Fibroblast of villous mesenchyme (primary cell): ENCODE measurements at regions not wholly inside any gene's neighbourhood (a gene's known extent, or its start where the extent isn't known, plus 50 kb on each side); places are given as distances from the start of the nearest gene placed in this dataset. TPM values are rescaled to one million over a fixed set of nuclear protein-coding genes. Genes with fewer than 3 reads are reported as not detected.
A peak's percentile ranks its signal among the peaks of the same experiment; 100 is the strongest.

Experiments used
- DNase-seq: peaks from one replicate; pipeline ENCODE4 v3.0.0-alpha.2; 2010; ENCODE audit warnings: low read depth
- H3K4me3 ChIP-seq: 2 replicates; pipeline ENCODE4 v1.5.1; 2011; ENCODE audit warnings: low read depth, mild to moderate bottlenecking, low read length
- CTCF ChIP-seq: IDR thresholded peaks from 2 replicates; pipeline ENCODE4 v1.5.1; 2012; ENCODE audit warnings: low read depth, mild to moderate bottlenecking, low read length; ENCODE audit not compliant: insufficient read depth
- small RNA-seq: library from RNA; depleted of rRNA; stranded (forward); fragments of <200 nt; gene quantifications from one replicate; pipeline ENCODE3, GENCODE V24; 2012

GRCh38 chr20:63056236-63057170 is 49.7 kb upstream of the BHLHE23 start:
- peak; percentile 72 for TF ChIP-seq CTCF
- no peak overlapping the region for H3K4me3 ChIP-seq
- no peak for DNase-seq

Small RNAs in the stretch of these regions (small RNA-seq; reads per million reads assigned to genes)
- gene RF00635, result not detected
